ENCODE measurements at regions not wholly inside any gene's neighbourhood (a gene's known extent, or its start where the extent isn't known, plus 50 kb on each side); places are given as distances from the start of the nearest gene placed in this dataset.
"Not testable (repeated sequence)": the region's sequence is repeated elsewhere in the genome, so short reads cannot be mapped to it uniquely, and the experiment has no call there.

DNA sequence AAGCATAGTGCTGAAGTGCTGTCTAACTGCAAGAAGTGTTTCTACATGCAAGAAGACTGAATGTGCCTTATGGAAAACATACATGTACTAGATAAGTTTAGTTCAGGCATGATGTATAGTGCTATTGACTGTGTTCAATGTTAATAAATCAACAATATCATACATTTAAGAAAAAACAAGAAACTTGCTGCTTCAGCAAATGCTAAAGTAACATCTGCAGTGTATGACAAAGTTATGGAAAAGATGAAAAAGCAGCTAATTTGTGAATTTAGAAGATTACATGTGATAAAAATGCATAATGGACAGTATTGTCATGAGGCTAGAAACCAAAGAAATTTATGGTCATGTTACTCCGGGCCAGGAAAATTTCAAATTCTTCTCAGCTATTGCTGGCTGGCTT lies 174.9 kb upstream of the SPTLC3 start:
- no peaks in the 10 kb centered on the region for H3K27me3 ChIP-seq (ENCODE audit: control insufficient read depth in 1 of 2, insufficient read depth in 2 of 2, low read length in 2 of 2)
- H3K36me3 ChIP-seq (ENCODE audit: control insufficient read depth in 2 of 2, insufficient read depth in 2 of 2, low read length in 1 of 2): no peaks in the 10 kb centered on the region
- no peaks in the 10 kb centered on the region for H3K4me1 ChIP-seq (ENCODE audit: control insufficient read depth in 2 of 2, insufficient read depth in 2 of 2, low read length in 1 of 2)
- 75 to 81% methylated on average over 1 of the region's 1 CpG for WGBS, 2 donors
- no peak overlapping the region for H3K27ac ChIP-seq (ENCODE audit: low read depth in 2 of 2, low read length in 1 of 2)
- H3K9me3 ChIP-seq (ENCODE audit: control insufficient read depth in 2 of 2, insufficient read depth in 1 of 2, low read depth in 1 of 2, low read length in 1 of 2): no peaks in the 10 kb centered on the region
- no peak overlapping the region for H3K4me3 ChIP-seq (ENCODE audit: low read depth in 1 of 2, low read length in 2 of 2)

- H3K27me3 ChIP-seq (ENCODE audit: control insufficient read depth in 1 of 2, insufficient read depth in 2 of 2, low read length in 2 of 2): no peaks in the 10 kb centered on the region
- WGBS, 2 donors: 81% methylated on average over 1 of the region's 1 CpG
- no peaks in the 10 kb centered on the region for H3K9me3 ChIP-seq (ENCODE audit: control insufficient read depth in 2 of 2, insufficient read depth in 1 of 2, low read depth in 1 of 2, low read length in 1 of 2)
- no peak overlapping the region for H3K4me3 ChIP-seq (ENCODE audit: low read depth in 1 of 2, low read length in 2 of 2)
- H3K36me3 ChIP-seq (ENCODE audit: control insufficient read depth in 2 of 2, insufficient read depth in 2 of 2, low read length in 1 of 2): no peaks in the 10 kb centered on the region
- no peaks in the 10 kb centered on the region for H3K4me1 ChIP-seq (ENCODE audit: control insufficient read depth in 2 of 2, insufficient read depth in 2 of 2, low read length in 1 of 2)
- no peak overlapping the region for H3K27ac ChIP-seq (ENCODE audit: low read depth in 2 of 2, low read length in 1 of 2)
Observed at GRCh38 chr20:12835999-12836398, 172.8 kb upstream of the SPTLC3 start.

- no peaks in the 10 kb centered on the region for H3K27me3 ChIP-seq (ENCODE audit: control insufficient read depth in 1 of 2, insufficient read depth in 2 of 2, low read length in 2 of 2)
- 26 to 49% methylated on average over 2 of the region's 2 CpGs for whole genome bisulfite sequencing, 2 donors
- H3K9me3 ChIP-seq (ENCODE audit: control insufficient read depth in 2 of 2, insufficient read depth in 1 of 2, low read depth in 1 of 2, low read length in 1 of 2): no peaks in the 10 kb centered on the region
- H3K36me3 ChIP-seq (ENCODE audit: control insufficient read depth in 2 of 2, insufficient read depth in 2 of 2, low read length in 1 of 2): no peaks in the 10 kb centered on the region
- no peaks in the 10 kb centered on the region for H3K4me1 ChIP-seq (ENCODE audit: control insufficient read depth in 2 of 2, insufficient read depth in 2 of 2, low read length in 1 of 2)
- H3K4me3 ChIP-seq (ENCODE audit: low read depth in 1 of 2, low read length in 2 of 2): no peak overlapping the region
- H3K27ac ChIP-seq (ENCODE audit: low read depth in 2 of 2, low read length in 1 of 2): no peak overlapping the region
Observed at GRCh38 chr20:12837646-12838045, 171.1 kb upstream of the SPTLC3 start.

DNA sequence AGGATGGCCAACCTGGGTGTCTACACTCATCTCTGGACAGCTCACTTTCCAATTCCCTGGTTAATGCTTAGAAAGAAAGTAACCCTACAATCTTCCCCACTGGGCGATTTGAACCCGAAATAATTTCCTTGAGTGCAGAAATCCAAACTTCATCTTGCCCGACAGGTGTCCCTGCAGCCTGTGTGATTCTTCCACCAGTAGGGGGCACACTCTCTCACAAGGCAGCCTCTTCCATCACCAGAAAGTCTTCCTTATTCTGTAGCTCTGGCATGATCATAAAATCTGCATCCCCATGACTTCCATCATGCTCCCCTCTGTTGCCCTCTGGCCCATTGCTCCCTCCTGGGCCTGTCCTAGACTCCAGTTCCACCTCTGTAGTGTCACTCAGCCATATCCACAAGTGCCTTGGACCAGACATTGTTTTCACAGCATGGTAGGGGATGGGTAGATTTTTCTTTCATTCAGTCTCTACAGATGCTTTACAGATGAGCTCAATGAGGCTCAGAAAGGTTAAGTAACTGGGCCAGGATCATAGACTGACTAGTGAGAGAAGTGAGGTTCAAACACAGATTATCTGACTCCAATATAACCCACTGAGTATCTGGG lies 170.4 kb upstream of the SPTLC3 start:
- Histone ChIP-seq H3K27me3 (ENCODE audit: control insufficient read depth in 1 of 2, insufficient read depth in 2 of 2, low read length in 2 of 2) (no peaks in the 10 kb centered on the region), H3K27ac (ENCODE audit: low read depth in 2 of 2, low read length in 1 of 2) (no peak overlapping the region), H3K9me3 (ENCODE audit: control insufficient read depth in 2 of 2, insufficient read depth in 1 of 2, low read depth in 1 of 2, low read length in 1 of 2) (no peaks in the 10 kb centered on the region), H3K36me3 (ENCODE audit: control insufficient read depth in 2 of 2, insufficient read depth in 2 of 2, low read length in 1 of 2) (no peaks in the 10 kb centered on the region), H3K4me3 (ENCODE audit: low read depth in 1 of 2, low read length in 2 of 2) (no peak overlapping the region), H3K4me1 (ENCODE audit: control insufficient read depth in 2 of 2, insufficient read depth in 2 of 2, low read length in 1 of 2) (no peaks in the 10 kb centered on the region)
- 78 to 83% methylated on average over 3 of the region's 3 CpGs for WGBS, 2 donors

GRCh38 chr20:12847872-12848271 lies 160.9 kb upstream of the SPTLC3 start:
- 29 to 31% methylated on average over 2 of the region's 2 CpGs for WGBS, 2 donors
- Histone ChIP-seq H3K36me3 (ENCODE audit: control insufficient read depth in 2 of 2, insufficient read depth in 2 of 2, low read length in 1 of 2) (no peaks in the 10 kb centered on the region), H3K27me3 (ENCODE audit: control insufficient read depth in 1 of 2, insufficient read depth in 2 of 2, low read length in 2 of 2) (no peaks in the 10 kb centered on the region), H3K4me3 (ENCODE audit: low read depth in 1 of 2, low read length in 2 of 2) (no peak overlapping the region), H3K4me1 (ENCODE audit: control insufficient read depth in 2 of 2, insufficient read depth in 2 of 2, low read length in 1 of 2) (no peaks in the 10 kb centered on the region), H3K27ac (ENCODE audit: low read depth in 2 of 2, low read length in 1 of 2) (no peak overlapping the region), H3K9me3 (ENCODE audit: control insufficient read depth in 2 of 2, insufficient read depth in 1 of 2, low read depth in 1 of 2, low read length in 1 of 2) (no peaks in the 10 kb centered on the region)

DNA sequence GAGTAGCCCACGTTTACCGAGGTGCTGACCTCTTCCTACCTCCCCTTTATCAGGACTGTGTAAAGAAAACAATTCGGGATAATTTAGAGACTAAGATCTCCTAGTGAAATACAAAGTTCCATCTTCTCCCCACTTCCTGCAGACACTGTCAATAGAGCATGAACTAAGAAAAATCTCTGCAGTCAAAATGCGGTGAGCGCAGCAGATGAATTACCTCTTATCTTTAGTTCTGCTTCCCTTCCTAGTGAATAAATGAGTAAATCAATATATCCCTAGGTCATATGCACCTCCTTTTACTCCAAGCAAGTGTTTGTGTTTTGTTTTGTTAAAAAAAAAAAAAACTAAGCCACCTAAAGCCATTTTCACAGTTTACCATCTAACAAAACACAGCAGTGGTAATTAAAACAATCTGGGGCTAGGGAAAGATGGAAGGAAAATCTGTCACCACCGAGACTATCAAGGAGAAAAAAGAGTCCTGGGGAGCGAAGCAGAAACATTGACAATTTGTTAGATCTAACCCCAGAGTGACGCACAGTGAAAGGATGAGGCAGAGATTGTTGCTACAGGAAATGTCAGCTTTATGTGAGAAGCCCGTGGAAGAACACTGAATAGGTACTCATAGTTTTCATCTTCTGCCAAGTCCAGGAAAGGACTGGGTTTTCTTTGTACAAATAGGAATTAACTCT lies 159.4 kb upstream of the SPTLC3 start:
- no peak overlapping the region for H3K27ac ChIP-seq (ENCODE audit: low read depth in 2 of 2, low read length in 1 of 2)
- H3K4me3 ChIP-seq (ENCODE audit: low read depth in 1 of 2, low read length in 2 of 2): no peak overlapping the region
- no peaks in the 10 kb centered on the region for H3K4me1 ChIP-seq (ENCODE audit: control insufficient read depth in 2 of 2, insufficient read depth in 2 of 2, low read length in 1 of 2)
- 21 to 25% methylated on average over 9 of the region's 9 CpGs for WGBS, 2 donors
- no peaks in the 10 kb centered on the region for H3K27me3 ChIP-seq (ENCODE audit: control insufficient read depth in 1 of 2, insufficient read depth in 2 of 2, low read length in 2 of 2)
- no peaks in the 10 kb centered on the region for H3K36me3 ChIP-seq (ENCODE audit: control insufficient read depth in 2 of 2, insufficient read depth in 2 of 2, low read length in 1 of 2)
- no peaks in the 10 kb centered on the region for H3K9me3 ChIP-seq (ENCODE audit: control insufficient read depth in 2 of 2, insufficient read depth in 1 of 2, low read depth in 1 of 2, low read length in 1 of 2)

- not testable (repeated sequence) for H3K36me3 ChIP-seq (ENCODE audit: control insufficient read depth in 2 of 2, insufficient read depth in 2 of 2, low read length in 1 of 2); H3K27ac ChIP-seq (ENCODE audit: low read depth in 2 of 2, low read length in 1 of 2); H3K4me1 ChIP-seq (ENCODE audit: control insufficient read depth in 2 of 2, insufficient read depth in 2 of 2, low read length in 1 of 2); H3K9me3 ChIP-seq (ENCODE audit: control insufficient read depth in 2 of 2, insufficient read depth in 1 of 2, low read depth in 1 of 2, low read length in 1 of 2); H3K4me3 ChIP-seq (ENCODE audit: low read depth in 1 of 2, low read length in 2 of 2); H3K27me3 ChIP-seq (ENCODE audit: control insufficient read depth in 1 of 2, insufficient read depth in 2 of 2, low read length in 2 of 2)
- WGBS, 2 donors: 92 to 93% methylated on average over 9 of the region's 9 CpGs
Observed at GRCh38 chr20:12857643-12858042, 151.1 kb upstream of the SPTLC3 start.

DNA sequence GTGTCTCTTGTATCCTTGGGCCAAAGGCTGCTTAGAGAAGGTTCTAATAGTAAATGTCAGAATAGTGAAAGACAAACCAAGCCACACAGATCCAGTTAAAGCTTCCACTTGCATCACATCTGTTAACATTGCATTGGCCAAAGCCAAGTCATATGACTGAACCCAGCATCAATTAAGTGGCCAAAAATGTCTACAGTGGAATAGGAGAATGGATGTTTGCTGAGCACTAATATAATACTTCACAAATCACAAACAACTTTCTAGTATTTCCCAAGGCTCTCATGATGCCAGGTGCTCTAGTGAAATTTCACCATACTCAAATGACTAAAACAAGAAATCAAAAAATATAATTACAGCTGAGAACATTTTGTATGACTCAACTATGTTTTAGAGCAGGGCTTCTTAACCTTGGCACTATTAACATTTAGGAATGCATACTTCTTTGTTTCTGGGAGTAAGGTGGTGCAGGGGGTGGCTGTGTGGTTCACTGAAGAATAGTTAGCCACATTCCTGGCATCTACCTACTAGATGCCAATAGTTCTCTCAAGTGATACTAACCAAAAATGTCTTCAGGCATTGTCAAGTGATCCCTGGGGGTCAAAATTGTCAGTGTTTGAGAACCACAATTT lies 148.0 kb upstream of the SPTLC3 start:
- Histone ChIP-seq H3K27ac (ENCODE audit: low read depth in 2 of 2, low read length in 1 of 2) (no peak overlapping the region), H3K27me3 (ENCODE audit: control insufficient read depth in 1 of 2, insufficient read depth in 2 of 2, low read length in 2 of 2) (no peaks in the 10 kb centered on the region), H3K4me3 (ENCODE audit: low read depth in 1 of 2, low read length in 2 of 2) (no peak overlapping the region), H3K36me3 (ENCODE audit: control insufficient read depth in 2 of 2, insufficient read depth in 2 of 2, low read length in 1 of 2) (no peaks in the 10 kb centered on the region), H3K9me3 (ENCODE audit: control insufficient read depth in 2 of 2, insufficient read depth in 1 of 2, low read depth in 1 of 2, low read length in 1 of 2) (peaks cover 0 to 3% of the 10 kb centered on the region in 2 donors), H3K4me1 (ENCODE audit: control insufficient read depth in 2 of 2, insufficient read depth in 2 of 2, low read length in 1 of 2) (no peaks in the 10 kb centered on the region)

GRCh38 chr20:12869669-12870068 lies 139.1 kb upstream of the SPTLC3 start:
- Histone ChIP-seq H3K4me1 (ENCODE audit: control insufficient read depth in 2 of 2, insufficient read depth in 2 of 2, low read length in 1 of 2) (no peaks in the 10 kb centered on the region), H3K36me3 (ENCODE audit: control insufficient read depth in 2 of 2, insufficient read depth in 2 of 2, low read length in 1 of 2) (no peaks in the 10 kb centered on the region), H3K27me3 (ENCODE audit: control insufficient read depth in 1 of 2, insufficient read depth in 2 of 2, low read length in 2 of 2) (no peaks in the 10 kb centered on the region), H3K9me3 (ENCODE audit: control insufficient read depth in 2 of 2, insufficient read depth in 1 of 2, low read depth in 1 of 2, low read length in 1 of 2) (no peaks in the 10 kb centered on the region), H3K4me3 (ENCODE audit: low read depth in 1 of 2, low read length in 2 of 2) (no peak overlapping the region), H3K27ac (ENCODE audit: low read depth in 2 of 2, low read length in 1 of 2) (no peak overlapping the region)
- 94 to 100% methylated on average over 1 of the region's 1 CpG for WGBS, 2 donors

DNA sequence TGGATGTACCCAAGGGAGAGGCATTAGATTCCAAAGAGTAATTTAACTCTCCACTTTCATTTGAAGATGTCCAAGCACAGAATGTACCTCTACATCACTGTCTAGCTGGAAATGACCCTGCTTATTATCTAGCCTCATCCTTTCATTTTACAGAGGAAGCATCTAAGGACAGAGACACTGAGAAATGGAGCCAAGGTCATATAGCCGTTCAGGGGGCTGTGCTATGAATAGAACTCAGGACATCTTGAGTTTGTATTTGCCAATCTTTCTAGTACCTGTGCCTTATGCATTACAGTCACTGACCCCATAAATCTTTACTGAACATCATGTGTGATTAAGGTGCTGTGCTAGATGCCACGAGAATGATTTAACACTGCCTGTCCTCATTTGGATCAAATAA lies 138.2 kb upstream of the SPTLC3 start:
- Histone ChIP-seq H3K9me3 (ENCODE audit: control insufficient read depth in 2 of 2, insufficient read depth in 1 of 2, low read depth in 1 of 2, low read length in 1 of 2) (no peaks in the 10 kb centered on the region), H3K4me3 (ENCODE audit: low read depth in 1 of 2, low read length in 2 of 2) (no peak overlapping the region), H3K4me1 (ENCODE audit: control insufficient read depth in 2 of 2, insufficient read depth in 2 of 2, low read length in 1 of 2) (no peaks in the 10 kb centered on the region), H3K36me3 (ENCODE audit: control insufficient read depth in 2 of 2, insufficient read depth in 2 of 2, low read length in 1 of 2) (no peaks in the 10 kb centered on the region), H3K27me3 (ENCODE audit: control insufficient read depth in 1 of 2, insufficient read depth in 2 of 2, low read length in 2 of 2) (no peaks in the 10 kb centered on the region), H3K27ac (ENCODE audit: low read depth in 2 of 2, low read length in 1 of 2) (no peak overlapping the region)
- WGBS, 2 donors: 73 to 76% methylated on average over 2 of the region's 2 CpGs

Measured in esophagus (tissue), 2 donors.